ENCODE measurements at regions not wholly inside any gene's neighbourhood (a gene's known extent, or its start where the extent isn't known, plus 50 kb on each side); places are given as distances from the start of the nearest gene placed in this dataset.

- no peaks in the 10 kb centered on the region for H3K36me3 ChIP-seq
- no peaks in the 10 kb centered on the region for H3K4me1 ChIP-seq
- 90 to 96% methylated on average over 4 to 7 of the region's 7 CpGs for WGBS, 2 donors
- H3K27ac ChIP-seq: no peak overlapping the region
- no peak for TF ChIP-seq EP300 (IDR thresholded peaks at IDR 0.05)
- TF ChIP-seq POLR2A (IDR thresholded peaks at IDR 0.05): no peak
- no peak for TF ChIP-seq CTCF (IDR thresholded peaks at IDR 0.05)
- no peak overlapping the region for H3K4me3 ChIP-seq
- no peaks in the 10 kb centered on the region for H3K27me3 ChIP-seq
- H3K9me3 ChIP-seq: no peaks in the 10 kb centered on the region
- DNase-seq (ENCODE audit: low spot score in 2 of 2): no peak
Observed at GRCh38 chr11:76298255-76298654, 82.7 kb downstream of the THAP12 start.

- TF ChIP-seq CTCF (IDR thresholded peaks at IDR 0.05) (no peak), EP300 (IDR thresholded peaks at IDR 0.05) (no peak), POLR2A (IDR thresholded peaks at IDR 0.05) (no peak)
Observed at GRCh38 chr11:76296731-76297542, 84.0 kb downstream of the THAP12 start.

GRCh38 chr11:76293189-76293631 is 86.9 kb upstream of the WNT11 start:
- TF ChIP-seq POLR2A (IDR thresholded peaks at IDR 0.05): no peak
- TF ChIP-seq CTCF (IDR thresholded peaks at IDR 0.05): no peak
- no peaks in the 10 kb centered on the region for H3K9me3 ChIP-seq
- H3K27me3 ChIP-seq: no peaks in the 10 kb centered on the region
- 78 to 81% methylated on average over 11 of the region's 11 CpGs for WGBS, 2 donors
- H3K27ac ChIP-seq: no peak overlapping the region
- no peaks in the 10 kb centered on the region for H3K4me1 ChIP-seq
- DNase-seq (ENCODE audit: low spot score in 2 of 2): no peak
- no peak overlapping the region for H3K4me3 ChIP-seq
- H3K36me3 ChIP-seq: no peaks in the 10 kb centered on the region

More at GRCh38 chr11:76296731-76297542, 84.0 kb downstream of the THAP12 start:
- no peak for DNase-seq (ENCODE audit: low spot score in 2 of 2)
- 78 to 83% methylated on average over 10 to 12 of the region's 12 CpGs for WGBS, 2 donors
- Histone ChIP-seq H3K36me3 (no peaks in the 10 kb centered on the region), H3K4me1 (no peaks in the 10 kb centered on the region), H3K27ac (no peak overlapping the region), H3K27me3 (no peaks in the 10 kb centered on the region), H3K9me3 (no peaks in the 10 kb centered on the region), H3K4me3 (no peak overlapping the region)

GRCh38 chr11:76292583-76293188 is 86.4 kb upstream of the WNT11 start:
- Histone ChIP-seq H3K27ac (no peak overlapping the region), H3K4me3 (no peak overlapping the region), H3K9me3 (no peaks in the 10 kb centered on the region), H3K27me3 (no peaks in the 10 kb centered on the region), H3K36me3 (no peaks in the 10 kb centered on the region), H3K4me1 (no peaks in the 10 kb centered on the region)
- DNase-seq (ENCODE audit: low spot score in 2 of 2): no peak
- TF ChIP-seq EP300 (IDR thresholded peaks at IDR 0.05): no peak
- no peak for TF ChIP-seq POLR2A (IDR thresholded peaks at IDR 0.05)
- no peak for TF ChIP-seq CTCF (IDR thresholded peaks at IDR 0.05)
- WGBS, 2 donors: 77 to 85% methylated on average over 5 to 6 of the region's 6 CpGs
